CD14-positive monocyte (primary cell): ENCODE measurements at regions not wholly inside any gene's neighbourhood (a gene's known extent, or its start where the extent isn't known, plus 50 kb on each side); places are given as distances from the start of the nearest gene placed in this dataset.
"Not testable (repeated sequence)": the region's sequence is repeated elsewhere in the genome, so short reads cannot be mapped to it uniquely, and the experiment has no call there.

ENCODE experiments used
- DNase-seq, 3 donors: peaks; one replicate each; pipeline ENCODE4 v3.0.0-alpha.2; 2011 to 2022
- H2AFZ ChIP-seq: 2 replicates; pipeline ENCODE4 v1.6.0; 2012; ENCODE audit warnings: mild to moderate bottlenecking, low read depth, low read length, inconsistent platforms; ENCODE audit not compliant: insufficient read depth, poor library complexity, severe bottlenecking
- H3K27ac ChIP-seq, 2 donors: 1 replicate in 1 of 2; 2 replicates in 1 of 2; pipeline ENCODE4 v1.5.1; 2012 to 2013; ENCODE audit warnings: low read length in 2 of 2, control low read depth in 1 of 2, inconsistent platforms in 1 of 2, low read depth in 1 of 2, mild to moderate bottlenecking in 1 of 2
- H3K27me3 ChIP-seq, 2 donors: one replicate each; pipeline versions ENCODE4 v1.6.0 to v1.6.1; 2011 to 2013; ENCODE audit warnings: low read length in 2 of 2; ENCODE audit not compliant: control insufficient read depth in 2 of 2, insufficient read depth in 2 of 2
- H3K36me3 ChIP-seq, 2 donors: replicated peaks in 1 of 2; 1 replicate in 1 of 2; 2 replicates in 1 of 2; pipeline versions ENCODE4 v1.5.1 to v1.6.1; 2012 to 2013; ENCODE audit warnings: low read length in 2 of 2, control low read depth in 1 of 2, inconsistent platforms in 1 of 2, mild to moderate bottlenecking in 1 of 2; ENCODE audit not compliant: insufficient read depth in 2 of 2, control insufficient read depth in 1 of 2
- H3K4me1 ChIP-seq, 2 donors: 1 replicate in 1 of 2; 2 replicates in 1 of 2; pipeline versions ENCODE4 v1.5.1 to v1.6.1; 2012 to 2013; ENCODE audit warnings: low read length in 2 of 2, control low read depth in 1 of 2, inconsistent platforms in 1 of 2, mild to moderate bottlenecking in 1 of 2, moderate library complexity in 1 of 2; ENCODE audit not compliant: insufficient read depth in 2 of 2, control insufficient read depth in 1 of 2
- H3K4me2 ChIP-seq: replicated peaks from 2 replicates; pipeline ENCODE3; 2012; ENCODE audit warnings: low read length, moderate library complexity, mild to moderate bottlenecking; ENCODE audit not compliant: poor library complexity, severe bottlenecking; ENCODE audit errors: extremely low read depth
- H3K4me3 ChIP-seq, 3 experiments: fragments of 200-600 bp in 1 of 3; sonication (generic) in 1 of 3; replicated peaks in 1 of 3; 1 replicate in 2 of 3; 2 replicates in 1 of 3; pipeline ENCODE4 v1.5.1; 2011 to 2013; ENCODE audit warnings: low read length in 3 of 3, mild to moderate bottlenecking in 3 of 3, control low read depth in 2 of 3, low read depth in 2 of 3, inconsistent platforms in 1 of 3, moderate library complexity in 1 of 3
- H3K79me2 ChIP-seq: 2 replicates; pipeline ENCODE4 v1.6.0; 2012; ENCODE audit warnings: mild to moderate bottlenecking, control low read depth, inconsistent platforms, low read length, moderate library complexity; ENCODE audit not compliant: insufficient read depth
- H3K9ac ChIP-seq: 2 replicates; pipeline ENCODE4 v1.6.0; 2017; ENCODE audit warnings: low read length, mild to moderate bottlenecking; ENCODE audit not compliant: insufficient read depth, poor library complexity, severe bottlenecking
- H3K9me3 ChIP-seq, 2 donors: replicated peaks in 1 of 2; 1 replicate in 1 of 2; 2 replicates in 1 of 2; pipeline versions ENCODE4 v1.5.1 to v1.6.1; 2012 to 2013; ENCODE audit warnings: low read length in 2 of 2, control low read depth in 1 of 2; ENCODE audit not compliant: control insufficient read depth in 1 of 2, insufficient read depth in 1 of 2
- H4K20me1 ChIP-seq: 2 replicates; pipeline ENCODE4 v1.6.0; 2012; ENCODE audit warnings: mild to moderate bottlenecking, low read length, control low read depth, moderate library complexity; ENCODE audit not compliant: insufficient read depth
- H3K27ac Mint-ChIP-seq, 7 donors: one replicate each; pipeline ENCODE4 v1.8.0; 2020; ENCODE audit warnings: mild to moderate bottlenecking in 7 of 7, mixed read lengths in 7 of 7, moderate library complexity in 6 of 7, inconsistent platforms in 2 of 7
- H3K27me3 Mint-ChIP-seq, 3 donors: one replicate each; pipeline ENCODE4 v1.8.0; 2021 to 2022; ENCODE audit warnings: low read depth in 3 of 3, mild to moderate bottlenecking in 3 of 3, mixed read lengths in 3 of 3, moderate library complexity in 3 of 3, inconsistent platforms in 1 of 3
- H3K36me3 Mint-ChIP-seq, 2 donors: one replicate each; pipeline ENCODE4 v1.8.0; 2020; ENCODE audit warnings: mixed read lengths in 2 of 2, inconsistent platforms in 1 of 2, mild to moderate bottlenecking in 1 of 2
- H3K4me1 Mint-ChIP-seq: one replicate; pipeline ENCODE4 v1.8.0; 2020; ENCODE audit warnings: mild to moderate bottlenecking, mixed read lengths
- H3K4me3 Mint-ChIP-seq, 2 donors: one replicate each; pipeline ENCODE4 v1.8.0; 2020; ENCODE audit warnings: mild to moderate bottlenecking in 2 of 2, mixed read lengths in 2 of 2, moderate library complexity in 1 of 2
- H3K9me3 Mint-ChIP-seq, 7 donors: one replicate each; pipeline ENCODE4 v1.8.0; 2020 to 2022; ENCODE audit warnings: mixed read lengths in 7 of 7, mild to moderate bottlenecking in 6 of 7, moderate library complexity in 6 of 7, inconsistent platforms in 2 of 7
- WGBS: methylation state at CpG from one replicate; pipeline ENCODE4 v1.1.5; 2013; ENCODE audit warnings: missing lambda C conversion rate; ENCODE audit not compliant: insufficient coverage; 5-methylcytosine and 5-hydroxymethylcytosine counted together
- intact Hi-C, 2 donors: fragments of 100-400 bp; cut with micrococcal nuclease; formaldehyde crosslinking; loops; one replicate each; pipeline versions ENCODE4 v1.15.0 to v1.15.1; 2023
- TF ChIP-seq, protein P1 (sequence below): fragments of 200-600 bp; IDR thresholded peaks from one replicate; pipeline ENCODE4 v1.8.0; 2022; ENCODE audit warnings: antibody characterized with exemption, mild to moderate bottlenecking

- H3K4me3 Mint-ChIP-seq = no peak overlapping the region
- Histone ChIP-seq H3K27ac (no peak overlapping the region), H3K79me2 (no peaks in the 10 kb centered on the region), H2AFZ (no peak overlapping the region), H3K4me2 (no peak overlapping the region), H3K36me3 (no peaks in the 10 kb centered on the region), H3K9ac (no peak overlapping the region), H4K20me1 (no peaks in the 10 kb centered on the region), H3K27me3 (no peaks in the 10 kb centered on the region), H3K9me3 (peaks cover 0 to 3% of the 10 kb centered on the region in 2 donors), H3K4me1 (no peaks in the 10 kb centered on the region), H3K4me3 (no peak overlapping the region)
- H3K4me1 Mint-ChIP-seq = no peaks in the 10 kb centered on the region
- H3K36me3 Mint-ChIP-seq = no peaks in the 10 kb centered on the region
- DNase-seq = no peak
- H3K27ac Mint-ChIP-seq = no peak overlapping the region
- H3K27me3 Mint-ChIP-seq = peaks cover 3 to 8% (median 6%) of the 10 kb centered on the region in 3 donors
- TF ChIP-seq, protein P1, sequence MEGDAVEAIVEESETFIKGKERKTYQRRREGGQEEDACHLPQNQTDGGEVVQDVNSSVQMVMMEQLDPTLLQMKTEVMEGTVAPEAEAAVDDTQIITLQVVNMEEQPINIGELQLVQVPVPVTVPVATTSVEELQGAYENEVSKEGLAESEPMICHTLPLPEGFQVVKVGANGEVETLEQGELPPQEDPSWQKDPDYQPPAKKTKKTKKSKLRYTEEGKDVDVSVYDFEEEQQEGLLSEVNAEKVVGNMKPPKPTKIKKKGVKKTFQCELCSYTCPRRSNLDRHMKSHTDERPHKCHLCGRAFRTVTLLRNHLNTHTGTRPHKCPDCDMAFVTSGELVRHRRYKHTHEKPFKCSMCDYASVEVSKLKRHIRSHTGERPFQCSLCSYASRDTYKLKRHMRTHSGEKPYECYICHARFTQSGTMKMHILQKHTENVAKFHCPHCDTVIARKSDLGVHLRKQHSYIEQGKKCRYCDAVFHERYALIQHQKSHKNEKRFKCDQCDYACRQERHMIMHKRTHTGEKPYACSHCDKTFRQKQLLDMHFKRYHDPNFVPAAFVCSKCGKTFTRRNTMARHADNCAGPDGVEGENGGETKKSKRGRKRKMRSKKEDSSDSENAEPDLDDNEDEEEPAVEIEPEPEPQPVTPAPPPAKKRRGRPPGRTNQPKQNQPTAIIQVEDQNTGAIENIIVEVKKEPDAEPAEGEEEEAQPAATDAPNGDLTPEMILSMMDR = no peak
- H3K9me3 Mint-ChIP-seq = peaks cover 0 to 8% (median 2%) of the 10 kb centered on the region in 7 donors
- 96% methylated on average over 11 of the region's 11 CpGs for WGBS
- intact Hi-C loops = no loop called here
These were observed 282.1 kb downstream of the SHOX start for GRCh38 chrX:912677-913076.

GRCh38 chrX:909068-909467 is 278.5 kb downstream of the SHOX start:
- H3K9me3 ChIP-seq, H2AFZ ChIP-seq, H3K9ac ChIP-seq, H3K36me3 Mint-ChIP-seq, H3K36me3 ChIP-seq, H3K4me2 ChIP-seq, H3K27me3 ChIP-seq, H3K27ac ChIP-seq, H3K27me3 Mint-ChIP-seq, H3K79me2 ChIP-seq, H3K4me3 ChIP-seq, H3K4me1 Mint-ChIP-seq, DNase-seq, H4K20me1 ChIP-seq, H3K4me3 Mint-ChIP-seq, intact Hi-C loops, H3K4me1 ChIP-seq, H3K27ac Mint-ChIP-seq: not testable (repeated sequence)
- no CpG with 5 or more reads among the region's 2 CpGs for WGBS
- H3K9me3 Mint-ChIP-seq = peaks cover 0 to 16% (median 3%) of the 10 kb centered on the region in 7 donors
